Tibial nerve (tissue), 4 donors: ENCODE measurements at regions not wholly inside any gene's neighbourhood (a gene's known extent, or its start where the extent isn't known, plus 50 kb on each side); places are given as distances from the start of the nearest gene placed in this dataset.

ENCODE experiments used
- DNase-seq, 2 donors: peaks; one replicate each; pipeline ENCODE4 v3.0.0-alpha.2; 2019; ENCODE audit warnings: low spot score in 2 of 2
- H3K27ac ChIP-seq, 4 donors: fragments of 200-600 bp; sonication (generic) in 3 of 4; one replicate each; pipeline ENCODE4 v1.5.1; 2017 to 2019; ENCODE audit warnings: mild to moderate bottlenecking in 1 of 4
- H3K27me3 ChIP-seq, 2 donors: fragments of 200-600 bp; sonication (generic) in 1 of 2; one replicate each; pipeline versions ENCODE4 v1.5.1 to v1.6.0; 2017 to 2019
- H3K36me3 ChIP-seq, 3 donors: fragments of 200-600 bp; sonication (generic); one replicate each; pipeline ENCODE4 v1.5.1; 2018 to 2019
- H3K4me1 ChIP-seq, 4 donors: fragments of 200-600 bp; sonication (generic) in 3 of 4; one replicate each; pipeline ENCODE4 v1.5.1; 2017 to 2019
- H3K4me3 ChIP-seq, 4 donors: fragments of 200-600 bp; sonication (generic) in 3 of 4; one replicate each; pipeline ENCODE4 v1.5.1; 2017 to 2019; ENCODE audit warnings: mild to moderate bottlenecking in 1 of 4, moderate library complexity in 1 of 4
- H3K9me3 ChIP-seq, 4 donors: fragments of 200-600 bp; sonication (generic) in 3 of 4; one replicate each; pipeline ENCODE4 v1.5.1; 2017 to 2019
- CTCF ChIP-seq, 5 experiments: fragments of 200-600 bp in 3 of 5; fragments of 450-650 bp in 2 of 5; sonication (generic) in 3 of 5; IDR thresholded peaks; one replicate each; pipeline ENCODE4 v1.5.1; 2016 to 2019; ENCODE audit warnings: antibody characterized with exemption in 5 of 5, mild to moderate bottlenecking in 3 of 5, moderate library complexity in 2 of 5
- EP300 ChIP-seq, 2 donors: sonication (generic); formaldehyde crosslinking; IDR thresholded peaks; one replicate each; pipeline ENCODE4 v1.6.1; 2017; ENCODE audit warnings: antibody characterized with exemption in 2 of 2, mild to moderate bottlenecking in 1 of 2
- POLR2A ChIP-seq, 2 donors: fragments of 450-650 bp; IDR thresholded peaks; one replicate each; pipeline ENCODE4 v1.6.1; 2017; ENCODE audit warnings: antibody characterized with exemption in 2 of 2, mild to moderate bottlenecking in 2 of 2, moderate library complexity in 2 of 2
- WGBS, 2 donors: methylation state at CpG; one replicate each; pipeline ENCODE4 v1.1.5; 2018; 5-methylcytosine and 5-hydroxymethylcytosine counted together

- H3K4me1 ChIP-seq: peaks cover 0 to 6% (median 0%) of the 10 kb centered on the region in 4 donors
- 91 to 92% methylated on average over 2 of the region's 2 CpGs for WGBS, 2 donors
- no peak overlapping the region for H3K4me3 ChIP-seq
- H3K9me3 ChIP-seq: peaks cover 0 to 6% (median 0%) of the 10 kb centered on the region in 4 donors
- TF ChIP-seq POLR2A (IDR thresholded peaks at IDR 0.05) (no peak), CTCF (IDR thresholded peaks at IDR 0.05) (no peak), EP300 (IDR thresholded peaks at IDR 0.05) (no peak)
- DNase-seq: no peak
- no peak overlapping the region for H3K27ac ChIP-seq
- no peaks in the 10 kb centered on the region for H3K36me3 ChIP-seq
- H3K27me3 ChIP-seq: no peaks in the 10 kb centered on the region
Observed at GRCh38 chr12:114976372-114976771, 292.4 kb upstream of the TBX3 start.

DNA sequence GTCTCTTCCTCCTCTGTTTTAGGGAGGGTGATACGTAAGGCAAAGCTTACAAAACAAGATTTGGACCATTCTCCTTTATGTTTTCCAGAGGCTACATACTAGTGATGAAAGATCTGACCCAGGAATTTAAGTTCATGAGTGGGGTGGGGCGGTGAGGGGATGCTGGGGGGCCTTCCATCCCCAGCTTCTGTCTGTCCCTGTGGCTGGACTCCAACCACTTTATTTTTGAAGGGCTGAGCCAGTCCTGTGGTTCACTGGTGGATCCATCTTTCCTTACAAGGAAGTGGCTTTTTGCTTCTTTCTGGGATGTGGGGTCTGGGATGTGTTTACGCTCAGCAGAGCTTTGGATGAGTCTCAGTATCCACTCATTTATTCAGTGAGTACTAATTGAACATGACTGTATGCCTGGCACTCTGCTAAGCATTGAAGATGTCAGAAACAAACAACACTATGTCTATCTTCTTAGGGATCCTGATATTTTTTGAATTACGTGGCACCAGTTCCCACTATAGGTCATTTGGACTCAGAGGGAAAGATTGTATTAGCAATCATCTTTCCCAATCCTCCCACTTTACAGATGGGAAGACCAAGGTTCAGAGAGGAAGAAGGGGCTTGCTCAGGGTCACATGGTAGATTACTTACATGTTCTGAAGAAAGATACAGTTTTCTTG lies 291.8 kb upstream of the TBX3 start:
- WGBS, 2 donors: 56 to 63% methylated on average over 4 of the region's 4 CpGs
- Histone ChIP-seq H3K27me3 (no peaks in the 10 kb centered on the region), H3K36me3 (no peaks in the 10 kb centered on the region), H3K27ac (no peak overlapping the region), H3K9me3 (peaks cover 0 to 6% (median 0%) of the 10 kb centered on the region in 4 donors), H3K4me1 (peaks cover 0 to 6% (median 0%) of the 10 kb centered on the region in 4 donors), H3K4me3 (no peak overlapping the region)
- no peak for DNase-seq
- TF ChIP-seq CTCF (IDR thresholded peaks at IDR 0.05) (no peak), EP300 (IDR thresholded peaks at IDR 0.05) (no peak), POLR2A (IDR thresholded peaks at IDR 0.05) (no peak)

DNA sequence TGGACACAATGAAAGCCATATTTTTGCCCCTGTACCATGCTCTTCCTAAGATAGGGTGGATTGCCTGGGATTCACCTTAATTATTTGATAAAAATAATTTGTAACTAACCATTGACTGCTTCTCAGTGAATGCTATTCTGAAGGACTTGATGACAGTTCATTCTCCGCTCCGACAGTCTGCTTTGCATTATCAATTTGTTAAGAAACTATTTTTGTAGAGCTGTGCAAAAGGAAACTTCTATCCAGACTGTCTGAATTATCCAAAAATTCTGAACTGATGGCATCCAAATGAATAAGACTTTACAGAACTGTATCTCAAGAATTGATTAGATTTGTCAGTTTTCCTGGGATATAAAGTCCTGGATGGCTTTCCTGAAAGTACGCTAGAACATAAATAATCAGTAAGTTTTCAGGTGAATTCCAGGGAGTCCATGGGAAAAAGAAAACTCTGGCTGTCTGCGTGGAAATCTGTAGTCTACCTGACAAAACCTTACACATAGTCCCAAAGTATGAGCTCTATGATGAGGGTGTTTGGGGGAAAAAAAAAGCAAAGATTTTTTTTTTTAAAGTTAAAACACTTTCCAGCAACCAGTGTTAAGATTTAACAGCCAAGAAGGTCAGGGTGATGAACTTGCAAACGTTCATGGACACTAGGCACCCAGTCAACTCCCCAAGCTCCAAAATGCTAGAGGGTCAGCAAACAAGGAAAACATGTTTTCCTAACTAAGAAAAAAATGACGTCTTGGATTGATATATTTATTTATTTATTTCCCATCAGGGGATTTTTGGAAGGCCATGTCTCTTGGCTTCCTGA lies 291.1 kb upstream of the TBX3 start:
- DNase-seq: no peak
- H3K9me3 ChIP-seq: peaks cover 0 to 6% (median 0%) of the 10 kb centered on the region in 4 donors
- H3K27ac ChIP-seq: no peak overlapping the region
- H3K27me3 ChIP-seq: no peaks in the 10 kb centered on the region
- H3K4me3 ChIP-seq: no peak overlapping the region
- no peak for TF ChIP-seq CTCF (IDR thresholded peaks at IDR 0.05)
- TF ChIP-seq EP300 (IDR thresholded peaks at IDR 0.05): no peak
- no peak for TF ChIP-seq POLR2A (IDR thresholded peaks at IDR 0.05)
- peaks cover 0 to 6% (median 0%) of the 10 kb centered on the region in 4 donors for H3K4me1 ChIP-seq
- no peaks in the 10 kb centered on the region for H3K36me3 ChIP-seq
- 47 to 64% methylated on average over 6 of the region's 6 CpGs for WGBS, 2 donors

DNA sequence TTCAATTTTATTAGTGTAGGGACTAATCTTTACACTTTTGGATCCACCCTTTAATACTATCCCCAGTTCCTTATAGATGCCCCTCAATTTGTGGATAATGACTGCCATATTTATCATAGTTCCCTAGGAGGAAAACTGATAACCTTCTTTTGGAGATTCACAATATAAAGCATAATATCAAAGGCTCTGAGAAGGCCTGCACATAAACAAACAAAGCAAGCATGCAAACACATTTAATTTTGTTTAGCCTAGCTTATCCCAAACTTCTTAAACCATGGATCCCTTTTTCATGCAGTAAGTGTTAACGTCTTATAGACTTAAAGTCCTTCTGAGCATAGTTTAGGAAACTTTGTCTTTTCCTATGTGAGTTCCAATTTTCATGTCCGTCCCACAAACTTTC lies 290.4 kb upstream of the TBX3 start:
- peaks cover 0 to 6% (median 0%) of the 10 kb centered on the region in 4 donors for H3K9me3 ChIP-seq
- H3K27ac ChIP-seq: no peak overlapping the region
- TF ChIP-seq CTCF (IDR thresholded peaks at IDR 0.05): no peak
- peaks cover 0 to 6% (median 0%) of the 10 kb centered on the region in 4 donors for H3K4me1 ChIP-seq
- DNase-seq: no peak
- H3K4me3 ChIP-seq: no peak overlapping the region
- H3K27me3 ChIP-seq: no peaks in the 10 kb centered on the region
- no peaks in the 10 kb centered on the region for H3K36me3 ChIP-seq
- WGBS, 2 donors: 87 to 92% methylated on average over 2 of the region's 2 CpGs

GRCh38 chr12:114968727-114969126 lies 284.8 kb upstream of the TBX3 start:
- no peak for DNase-seq

More at GRCh38 chr12:114968727-114969126, 284.8 kb upstream of the TBX3 start:
- Histone ChIP-seq H3K4me3 (no peak overlapping the region), H3K27ac (no peak overlapping the region), H3K4me1 (no peaks in the 10 kb centered on the region), H3K27me3 (no peaks in the 10 kb centered on the region), H3K9me3 (peaks cover 0 to 2% (median 0%) of the 10 kb centered on the region in 4 donors), H3K36me3 (no peaks in the 10 kb centered on the region)
- TF ChIP-seq EP300 (IDR thresholded peaks at IDR 0.05) (no peak), CTCF (IDR thresholded peaks at IDR 0.05) (no peak), POLR2A (IDR thresholded peaks at IDR 0.05) (no peak)
- 67 to 75% methylated on average over 4 of the region's 4 CpGs for WGBS, 2 donors
